GM12865 (cell line): ENCODE measurements at regions not wholly inside any gene's neighbourhood (a gene's known extent, or its start where the extent isn't known, plus 50 kb on each side); places are given as distances from the start of the nearest gene placed in this dataset.

ENCODE experiments used
- DNase-seq: peaks from one replicate; pipeline ENCODE4 v3.0.0; 2010; ENCODE audit warnings: low read depth
- H3K4me3 ChIP-seq: 2 replicates; pipeline ENCODE4 v1.5.1; 2011; ENCODE audit warnings: mild to moderate bottlenecking, low read depth, low read length, control low read depth
- CTCF ChIP-seq: IDR thresholded peaks from 2 replicates; pipeline ENCODE4 v1.5.1; 2011; ENCODE audit warnings: low read length, control low read depth, low read depth, inconsistent platforms; ENCODE audit not compliant: insufficient read depth; ENCODE audit errors: missing control alignments

- TF ChIP-seq CTCF, result no peak
- DNase-seq, result no peak
- no peak overlapping the region for H3K4me3 ChIP-seq
Measured at GRCh38 chr4:181637186-181638105, 605.8 kb upstream of the TENM3 start.

- H3K4me3 ChIP-seq, result no peak overlapping the region
- TF ChIP-seq CTCF, result no peak
- DNase-seq, result no peak
Measured at GRCh38 chr4:181643466-181643865, 599.7 kb upstream of the TENM3 start.

GRCh38 chr4:181645489-181645888, 597.7 kb upstream of the TENM3 start:
- no peak for TF ChIP-seq CTCF
- H3K4me3 ChIP-seq, result no peak overlapping the region
- DNase-seq, result no peak

GRCh38 chr4:181646864-181647263, 596.3 kb upstream of the TENM3 start:
- H3K4me3 ChIP-seq, result no peak overlapping the region
- no peak for DNase-seq
- no peak for TF ChIP-seq CTCF

GRCh38 chr4:181647396-181648147, 595.6 kb upstream of the TENM3 start:
- no peak overlapping the region for H3K4me3 ChIP-seq
- DNase-seq, result no peak
- no peak for TF ChIP-seq CTCF

GRCh38 chr4:181650033-181650825, 593.0 kb upstream of the TENM3 start:
- no peak for TF ChIP-seq CTCF
- no peak for DNase-seq

More at GRCh38 chr4:181650033-181650825, 593.0 kb upstream of the TENM3 start:
- no peak overlapping the region for H3K4me3 ChIP-seq
